ENCODE measurements at regions not wholly inside any gene's neighbourhood (a gene's known extent, or its start where the extent isn't known, plus 50 kb on each side); places are given as distances from the start of the nearest gene placed in this dataset.

- Mint-ChIP-seq H3K4me1 (peaks cover 5% of the 10 kb centered on the region), H3K4me3 (no peak overlapping the region), H3K9me3 (no peaks in the 10 kb centered on the region), H3K27ac (no peak overlapping the region), H3K27me3 (ENCODE audit: low read depth) (peaks cover 55% of the 10 kb centered on the region), H3K36me3 (no peaks in the 10 kb centered on the region)
- DNase-seq (ENCODE audit: low spot score in 2 of 2, unreplicated experiment in 2 of 2): no peak
- no peak for TF ChIP-seq CTCF (IDR thresholded peaks at IDR 0.05; ENCODE audit: unreplicated experiment)
These were observed 89.2 kb upstream of the IRX4 start for GRCh38 chr5:1971944-1972343.

- no peak for TF ChIP-seq CTCF (IDR thresholded peaks at IDR 0.05; ENCODE audit: unreplicated experiment)
- peaks cover 39% of the 10 kb centered on the region for H3K27me3 Mint-ChIP-seq (ENCODE audit: low read depth)
- H3K36me3 Mint-ChIP-seq: no peaks in the 10 kb centered on the region
- DNase-seq (ENCODE audit: low spot score in 2 of 2, unreplicated experiment in 2 of 2): no peak
- H3K4me1 Mint-ChIP-seq: no peaks in the 10 kb centered on the region
- H3K27ac Mint-ChIP-seq: no peak overlapping the region
- H3K4me3 Mint-ChIP-seq: no peak overlapping the region
- H3K9me3 Mint-ChIP-seq: no peaks in the 10 kb centered on the region
These were observed 85.0 kb upstream of the IRX4 start for GRCh38 chr5:1967736-1968135.

- Mint-ChIP-seq H3K4me3 (no peak overlapping the region), H3K4me1 (no peaks in the 10 kb centered on the region), H3K27me3 (ENCODE audit: low read depth) (peaks cover 31% of the 10 kb centered on the region), H3K9me3 (no peaks in the 10 kb centered on the region), H3K27ac (no peak overlapping the region), H3K36me3 (no peaks in the 10 kb centered on the region)
- TF ChIP-seq CTCF (IDR thresholded peaks at IDR 0.05; ENCODE audit: unreplicated experiment): no peak
- DNase-seq (ENCODE audit: low spot score in 2 of 2, unreplicated experiment in 2 of 2): no peak
These were observed 83.7 kb upstream of the IRX4 start for GRCh38 chr5:1966461-1966860.

GRCh38 chr5:1965925-1966324, 83.2 kb upstream of the IRX4 start:
- Mint-ChIP-seq H3K27me3 (ENCODE audit: low read depth) (peaks cover 30% of the 10 kb centered on the region), H3K9me3 (no peaks in the 10 kb centered on the region), H3K27ac (no peak overlapping the region), H3K4me3 (no peak overlapping the region), H3K36me3 (no peaks in the 10 kb centered on the region), H3K4me1 (no peaks in the 10 kb centered on the region)
- DNase-seq (ENCODE audit: low spot score in 2 of 2, unreplicated experiment in 2 of 2): no peak
- TF ChIP-seq CTCF (IDR thresholded peaks at IDR 0.05; ENCODE audit: unreplicated experiment): no peak

GRCh38 chr5:1963941-1964451, 81.3 kb upstream of the IRX4 start:
- TF ChIP-seq CTCF (IDR thresholded peaks at IDR 0.05; ENCODE audit: unreplicated experiment): no peak
- Mint-ChIP-seq H3K9me3 (no peaks in the 10 kb centered on the region), H3K4me1 (no peaks in the 10 kb centered on the region), H3K36me3 (no peaks in the 10 kb centered on the region), H3K27ac (no peak overlapping the region), H3K4me3 (no peak overlapping the region), H3K27me3 (ENCODE audit: low read depth) (peaks cover 32% of the 10 kb centered on the region)
- no peak for DNase-seq (ENCODE audit: low spot score in 2 of 2, unreplicated experiment in 2 of 2)

GRCh38 chr5:1963358-1963757, 80.6 kb upstream of the IRX4 start:
- DNase-seq (ENCODE audit: low spot score in 2 of 2, unreplicated experiment in 2 of 2): no peak
- no peaks in the 10 kb centered on the region for H3K9me3 Mint-ChIP-seq
- H3K36me3 Mint-ChIP-seq: no peaks in the 10 kb centered on the region
- peaks cover 32% of the 10 kb centered on the region for H3K27me3 Mint-ChIP-seq (ENCODE audit: low read depth)
- H3K27ac Mint-ChIP-seq: no peak overlapping the region
- no peaks in the 10 kb centered on the region for H3K4me1 Mint-ChIP-seq
- no peak for TF ChIP-seq CTCF (IDR thresholded peaks at IDR 0.05; ENCODE audit: unreplicated experiment)
- no peak overlapping the region for H3K4me3 Mint-ChIP-seq
